NCI-H774 (cell line): ENCODE measurements at regions not wholly inside any gene's neighbourhood (a gene's known extent, or its start where the extent isn't known, plus 50 kb on each side); places are given as distances from the start of the nearest gene placed in this dataset.

Source experiments
- DNase-seq: peaks from one replicate; lab custom pipeline; 2025; lab: John Stamatoyannopoulos, UW

DNA sequence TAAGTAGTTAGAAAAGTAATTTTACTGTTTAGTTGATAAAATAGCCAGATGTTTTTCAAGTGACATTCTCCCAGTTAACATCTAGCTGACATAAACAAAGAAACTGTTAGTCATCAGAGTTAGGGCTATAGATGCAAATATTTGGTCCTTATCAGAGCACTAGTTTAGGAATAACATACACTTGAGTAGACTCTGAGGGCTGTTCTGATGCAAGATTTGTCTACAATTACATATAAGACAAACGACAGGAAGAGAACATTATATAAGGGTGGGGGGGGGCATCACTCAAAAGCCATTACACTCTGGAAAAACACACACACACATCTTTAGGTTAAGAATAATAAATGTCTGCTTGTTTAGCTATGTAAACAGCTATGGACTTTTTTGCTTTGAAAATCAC lies 554.4 kb upstream of the LRRTM1 start:
- DNase-seq, result no peak

DNA sequence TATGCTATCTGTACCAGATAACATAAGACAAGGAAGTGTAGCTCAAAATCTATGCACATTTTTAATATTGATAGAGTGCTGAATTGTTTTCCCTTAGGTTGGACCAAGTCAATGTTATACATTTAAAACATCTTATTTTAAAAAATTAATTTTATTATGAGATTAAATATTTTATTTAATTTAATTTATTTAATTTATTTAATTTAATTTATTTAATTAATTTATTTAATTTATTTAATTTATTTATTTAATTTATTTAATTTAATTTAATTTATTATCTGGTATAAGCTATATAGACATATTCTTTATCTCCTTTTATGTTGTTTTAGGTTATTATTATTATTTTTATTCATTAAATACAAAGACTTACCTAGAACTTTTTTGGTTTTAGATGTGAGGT lies 551.7 kb upstream of the LRRTM1 start:
- DNase-seq, result no peak

DNA sequence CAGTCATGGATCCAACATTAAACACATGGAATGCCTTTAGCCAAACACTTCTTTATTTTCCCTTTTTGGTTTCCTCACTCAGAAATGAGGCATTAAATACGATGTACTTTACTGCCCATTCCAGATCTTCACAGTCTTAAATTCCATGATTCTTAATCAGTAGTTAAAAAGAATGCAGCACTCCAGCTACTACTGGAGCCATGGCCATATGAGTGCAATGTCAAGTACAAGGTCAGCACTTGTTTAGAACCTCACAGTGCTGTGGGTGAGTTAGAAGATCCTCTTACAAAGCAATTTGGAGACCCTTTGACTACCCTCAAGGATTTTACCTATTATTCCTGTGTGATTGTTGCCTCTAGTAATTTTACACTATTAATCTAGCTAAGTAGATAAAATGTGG lies 550.3 kb upstream of the LRRTM1 start:
- DNase-seq, result no peak

DNA sequence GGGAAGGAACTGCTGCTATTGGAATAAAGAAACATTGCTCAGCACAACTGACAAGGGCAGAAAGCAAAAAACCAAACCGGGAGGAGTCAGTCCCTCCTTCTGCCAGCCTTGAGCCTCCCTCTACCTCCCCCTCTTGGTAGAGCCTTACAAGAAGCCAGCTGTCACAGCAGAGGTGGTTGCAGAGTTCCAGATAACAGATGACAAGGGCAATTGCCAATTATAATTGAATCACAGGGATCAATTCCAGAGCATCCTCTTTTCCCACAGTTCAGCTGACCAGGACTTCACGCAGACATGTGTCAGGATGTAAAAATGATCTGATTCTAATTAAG lies 548.2 kb upstream of the LRRTM1 start:
- DNase-seq, result no peak

DNA sequence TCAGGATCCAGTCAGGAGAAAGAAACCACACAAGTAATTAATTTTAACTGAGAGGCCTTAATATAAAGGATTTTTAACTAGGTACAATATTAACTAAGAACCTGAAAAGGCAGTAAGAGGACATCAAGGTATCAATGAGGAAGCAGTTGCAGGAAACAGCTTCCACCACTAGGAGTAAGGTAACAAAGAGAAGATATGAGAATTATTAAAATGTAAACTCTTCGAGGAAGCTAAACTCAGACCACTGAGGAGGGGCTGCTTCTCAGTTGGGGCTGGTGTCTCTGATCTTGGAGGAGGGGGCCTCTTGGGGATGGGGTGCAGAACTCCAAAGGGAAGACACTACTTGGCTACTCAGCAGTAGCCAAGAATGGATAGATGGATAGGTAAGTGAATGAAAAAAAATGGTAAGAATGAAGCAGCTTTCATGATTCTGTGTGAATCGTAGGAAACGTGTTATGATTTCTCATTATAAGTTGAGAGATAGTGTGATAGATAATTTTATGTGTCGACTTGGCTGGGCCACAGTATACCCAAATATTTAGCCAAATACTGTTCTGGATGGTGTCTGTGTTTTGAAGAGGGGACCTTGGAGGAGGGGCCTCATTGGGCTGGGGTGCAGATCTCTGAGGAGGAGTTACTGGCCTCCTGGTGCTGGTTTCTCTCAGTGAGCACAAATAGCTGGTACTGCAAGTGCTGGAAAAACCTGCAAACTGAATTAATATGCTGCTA lies 547.7 kb upstream of the LRRTM1 start:
- DNase-seq, result no peak

DNA sequence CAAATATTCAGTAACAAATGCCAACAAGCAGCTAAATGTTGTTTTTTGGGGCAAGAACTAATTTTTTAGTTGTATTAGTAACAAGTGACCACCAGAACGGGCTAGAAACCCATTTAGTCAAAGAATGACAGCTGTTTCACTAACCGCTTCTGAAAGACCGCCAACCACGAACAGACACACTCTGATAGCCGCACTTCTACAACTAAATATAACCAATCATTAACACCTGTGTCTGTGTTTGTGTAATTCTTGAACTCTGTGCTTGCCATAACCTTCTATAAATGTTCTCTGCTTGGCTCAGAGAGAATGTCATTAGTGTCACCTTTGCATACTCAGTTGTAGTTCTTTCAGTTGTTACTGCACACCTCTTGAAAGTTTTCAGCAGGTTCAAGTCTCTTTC lies 526.3 kb upstream of the LRRTM1 start:
- no peak for DNase-seq

DNA sequence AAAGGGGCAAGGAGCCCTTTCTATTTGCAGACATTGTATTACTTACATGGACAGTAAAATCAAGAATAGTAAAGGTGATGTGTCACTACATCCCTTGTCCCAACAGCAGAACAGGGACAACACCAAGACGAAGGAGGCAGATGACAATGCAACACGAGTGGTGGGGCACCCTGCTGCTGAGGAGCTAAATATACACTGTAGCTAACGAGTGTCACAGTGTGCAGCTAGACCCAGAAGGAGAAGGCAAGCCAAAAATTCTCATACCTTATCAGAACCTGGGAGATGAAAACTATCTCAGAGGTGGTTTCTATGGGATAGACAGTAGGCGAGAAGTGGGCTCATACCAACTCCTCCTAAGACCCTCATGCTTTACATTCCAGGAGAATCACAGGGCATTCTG lies 518.4 kb upstream of the LRRTM1 start:
- no peak for DNase-seq

DNA sequence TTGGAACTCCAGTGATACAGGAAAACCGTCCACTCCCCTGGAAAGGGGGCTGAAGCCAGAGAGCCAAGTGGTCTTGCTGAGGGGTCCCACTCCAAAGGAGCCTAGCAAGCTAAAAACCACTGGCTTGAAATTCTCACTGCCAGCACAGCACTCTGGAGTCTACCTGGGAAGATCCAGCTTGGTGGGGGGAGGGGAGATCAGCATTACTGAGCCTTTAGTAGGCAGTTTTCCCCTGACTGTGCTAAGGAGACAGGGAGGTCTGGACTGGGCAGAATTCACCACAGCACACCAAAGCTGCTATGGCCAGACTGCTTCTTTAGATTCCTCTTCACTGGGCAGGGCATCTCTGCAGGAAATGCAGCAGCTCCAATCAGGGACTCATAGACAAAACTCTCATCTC lies 510.7 kb upstream of the LRRTM1 start:
- no peak for DNase-seq

DNA sequence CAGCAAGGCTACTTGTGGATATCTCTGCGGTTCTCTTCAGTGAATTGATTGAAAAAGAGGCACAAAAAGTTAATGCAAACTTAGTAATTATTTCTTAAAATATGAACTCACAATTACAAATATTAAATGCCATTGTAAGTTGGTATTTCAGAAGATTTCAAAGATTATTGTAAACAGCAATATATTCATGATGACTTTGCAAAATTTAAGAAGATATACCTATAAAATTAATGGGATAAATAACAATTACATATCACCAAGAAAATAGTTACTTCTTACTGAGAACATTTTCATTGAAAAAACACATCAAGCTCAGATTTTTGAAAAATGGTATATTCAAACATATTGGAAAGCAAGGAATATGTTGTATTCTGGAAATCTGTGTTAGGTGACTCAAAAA lies 482.0 kb upstream of the LRRTM1 start:
- no peak for DNase-seq

DNA sequence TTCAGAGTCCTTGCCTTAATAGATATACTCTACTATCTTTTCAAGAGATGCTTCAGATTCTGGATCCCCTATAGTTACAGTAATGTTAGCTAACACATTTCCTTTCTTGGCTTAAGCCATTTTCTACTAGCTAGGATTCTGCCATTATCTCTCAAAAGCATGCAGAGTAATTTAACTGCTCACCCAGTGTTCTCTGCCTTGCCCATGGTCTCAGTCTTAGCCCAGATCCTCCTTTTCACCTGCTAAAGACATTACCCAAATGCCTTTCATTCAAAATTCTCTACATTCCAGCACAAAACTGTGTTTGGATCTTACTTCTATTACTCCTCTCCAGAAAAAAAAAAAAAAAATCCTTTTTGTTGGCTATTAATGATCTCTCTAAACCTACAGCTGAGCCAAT lies 474.2 kb upstream of the LRRTM1 start:
- no peak for DNase-seq

DNA sequence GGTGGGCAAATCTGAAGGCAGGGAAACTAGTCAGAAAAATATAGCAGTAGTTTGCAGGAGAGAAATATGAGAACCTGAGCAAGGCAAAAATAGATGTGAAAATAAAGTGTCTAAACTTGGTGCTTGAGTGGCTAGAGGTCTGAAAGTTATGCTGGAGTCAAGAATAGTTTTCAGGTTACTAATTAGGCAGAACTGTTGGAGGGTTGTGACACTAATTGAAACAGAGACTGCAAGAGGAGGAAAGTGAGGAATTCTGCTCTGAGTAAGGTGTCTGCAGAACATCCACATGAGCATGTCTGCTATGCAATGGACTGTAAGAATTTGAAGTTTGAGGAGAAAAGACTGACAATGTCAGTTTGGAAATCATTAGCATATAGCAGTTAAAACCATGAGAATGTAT lies 444.0 kb upstream of the LRRTM1 start:
- no peak for DNase-seq

DNA sequence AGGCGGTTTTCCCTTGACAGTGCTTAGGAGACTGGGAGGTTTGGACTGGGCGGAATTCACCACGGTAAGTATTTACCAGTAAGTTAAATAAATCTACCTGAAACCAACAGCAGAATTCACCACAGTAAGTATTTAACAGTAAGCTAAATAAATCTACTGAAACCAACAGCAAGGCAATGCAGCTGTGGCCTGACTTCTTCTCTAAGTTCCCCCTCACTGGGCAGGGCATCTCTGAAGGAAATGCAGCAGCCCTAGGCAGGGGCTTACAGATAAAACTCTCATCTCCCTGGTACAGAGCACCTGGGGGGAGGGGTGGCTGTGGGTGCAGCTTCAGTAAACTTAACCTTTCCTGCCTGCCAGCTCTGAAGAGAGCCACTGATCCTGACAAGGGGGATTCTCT lies 432.5 kb upstream of the LRRTM1 start:
- no peak for DNase-seq

DNA sequence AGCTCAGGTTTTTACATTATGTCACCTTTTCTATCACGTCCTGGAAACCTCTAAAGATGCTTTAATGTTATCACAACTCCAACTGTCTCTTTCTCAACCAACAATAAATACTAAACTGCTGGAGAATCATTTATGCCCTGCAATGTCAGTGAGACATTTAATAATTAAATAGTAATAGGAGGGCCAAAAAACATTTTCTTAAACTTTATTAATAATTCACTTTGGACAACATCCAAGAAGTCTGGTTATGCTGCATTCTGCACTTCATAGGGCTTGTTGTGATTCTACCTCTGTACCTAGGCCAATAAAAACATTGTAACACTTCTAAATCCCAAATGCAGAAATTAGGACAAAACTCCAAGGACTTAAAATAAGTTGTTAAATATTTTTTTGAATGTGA lies 420.4 kb upstream of the LRRTM1 start:
- no peak for DNase-seq

DNA sequence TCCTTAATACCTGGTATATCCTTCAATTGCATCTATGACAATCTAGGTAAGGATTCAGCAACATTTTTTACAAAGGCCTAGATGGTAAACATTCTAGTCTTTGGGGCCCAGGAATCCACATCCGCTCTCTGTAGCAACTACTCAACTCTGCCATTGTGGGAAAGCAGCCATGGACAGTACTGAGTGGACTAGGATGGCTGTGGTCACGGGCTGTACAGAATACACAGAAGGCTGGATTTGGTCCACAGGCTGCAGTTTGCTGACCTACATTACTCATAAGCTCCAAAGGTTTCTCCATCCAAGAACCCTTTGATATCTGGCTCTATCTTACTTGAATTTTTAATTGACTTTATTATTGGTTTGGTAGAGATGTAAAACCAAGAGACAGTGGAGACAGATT lies 418.3 kb upstream of the LRRTM1 start:
- no peak for DNase-seq

DNA sequence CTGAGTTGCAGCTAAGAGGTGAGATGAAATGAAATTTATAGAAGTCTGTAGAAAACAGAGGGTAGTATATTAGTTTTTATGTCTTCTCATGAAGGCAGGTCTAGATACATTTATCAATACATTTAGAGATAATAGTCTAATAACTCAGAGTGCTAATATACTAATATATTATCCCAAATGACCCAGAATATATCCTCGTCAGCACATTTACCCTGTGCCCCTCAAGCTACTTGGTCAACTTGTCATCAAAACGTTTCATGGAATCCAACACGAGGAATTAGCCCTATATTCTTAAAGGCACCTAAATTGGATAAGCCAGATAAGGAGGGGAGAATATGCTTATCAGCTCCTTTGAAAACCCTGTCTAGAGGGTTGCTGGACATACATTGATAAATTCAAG lies 415.1 kb upstream of the LRRTM1 start:
- DNase-seq, result no peak

DNA sequence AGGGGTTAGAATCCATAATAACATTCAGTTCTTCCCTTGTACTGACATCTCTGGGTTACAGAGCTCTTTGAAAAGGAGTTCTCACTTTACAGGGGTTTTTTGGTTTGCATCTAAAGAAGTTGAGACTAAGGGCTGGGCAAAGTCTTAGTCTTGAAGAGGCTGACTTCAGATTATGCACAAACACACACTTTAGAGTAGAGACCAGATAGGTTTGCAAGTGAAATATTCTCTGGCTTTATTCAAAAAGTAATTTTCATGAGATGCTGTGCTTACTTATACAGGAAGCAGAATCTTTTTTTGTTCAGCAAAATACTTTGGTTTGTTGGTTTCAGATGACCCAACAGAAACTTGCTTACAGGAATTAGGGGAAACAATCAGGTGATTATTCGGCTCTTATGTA lies 410.9 kb upstream of the LRRTM1 start:
- no peak for DNase-seq

DNA sequence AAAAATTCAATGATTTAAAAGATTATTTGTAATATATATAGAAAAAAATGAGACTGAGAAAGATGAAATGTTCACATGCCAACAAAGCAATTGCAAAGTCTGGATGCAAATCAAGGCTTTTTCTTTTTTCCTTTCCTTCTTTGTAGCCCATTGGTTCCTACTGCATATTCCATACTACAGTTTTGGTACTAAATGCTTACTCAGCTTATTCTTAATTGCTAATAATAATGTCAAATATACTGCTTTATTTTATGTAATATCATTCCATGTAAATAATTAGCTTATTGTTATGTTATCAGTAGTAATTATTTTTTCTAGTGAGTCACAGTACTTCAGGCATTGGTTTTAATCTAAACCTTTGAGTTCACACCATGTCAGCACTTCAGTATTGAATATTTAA lies 407.4 kb upstream of the LRRTM1 start:
- no peak for DNase-seq

DNA sequence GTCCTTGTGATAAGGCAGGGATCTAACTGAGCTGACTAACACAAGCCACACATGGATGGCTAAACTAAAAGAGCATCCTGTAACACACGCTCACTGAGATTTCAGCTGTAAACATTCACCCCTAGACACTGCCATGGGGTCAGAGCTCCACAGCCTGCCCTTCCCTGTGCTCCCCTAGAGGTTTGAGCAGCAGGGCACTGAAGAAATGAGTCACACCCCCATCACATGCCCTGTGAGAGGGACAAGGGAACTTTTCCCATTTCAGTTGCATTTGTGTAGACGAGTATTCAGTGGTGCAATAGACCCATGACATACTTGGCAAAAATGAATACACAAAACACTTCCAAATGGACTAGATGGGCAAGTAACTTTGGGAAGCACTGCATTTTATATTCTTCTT lies 402.4 kb upstream of the LRRTM1 start:
- DNase-seq, result no peak

DNA sequence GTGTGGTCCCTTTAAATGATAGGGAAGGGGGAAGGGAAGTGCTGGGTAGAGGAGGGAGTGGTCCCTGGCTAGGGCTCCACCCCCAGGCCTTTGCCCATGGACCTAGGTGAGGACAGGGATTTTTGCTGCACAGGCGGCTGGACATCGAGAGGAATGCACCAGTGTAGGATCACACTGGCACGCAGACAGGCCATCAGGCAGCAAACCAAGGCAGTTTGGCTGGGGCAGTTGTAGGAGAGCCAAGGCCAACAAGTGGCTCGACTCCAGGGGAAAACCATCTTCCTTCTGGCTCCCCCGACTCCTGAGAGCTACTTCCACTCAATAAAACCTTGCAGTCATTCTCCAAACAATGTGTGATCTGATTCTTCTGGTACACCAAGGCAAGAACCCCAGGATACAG lies 402.0 kb upstream of the LRRTM1 start:
- DNase-seq, result no peak

DNA sequence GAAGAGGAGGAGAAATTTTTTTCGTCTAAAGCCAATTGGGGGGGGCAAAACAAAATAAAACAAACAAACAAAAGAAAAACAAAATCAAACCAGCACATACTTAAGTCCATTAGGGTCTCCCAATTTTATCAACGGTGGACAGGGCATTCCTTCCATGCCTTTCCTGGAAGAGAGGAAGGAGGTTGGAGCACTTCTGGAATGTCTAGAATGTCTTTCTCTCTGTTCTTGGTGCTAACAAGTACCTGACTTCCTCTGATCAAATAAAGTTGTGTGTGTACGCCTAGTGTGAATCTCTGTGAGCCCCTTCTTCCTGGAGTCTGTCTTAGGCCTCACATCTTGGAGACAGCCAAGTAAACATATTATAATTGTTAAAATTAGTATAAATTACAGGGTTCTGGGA lies 399.0 kb upstream of the LRRTM1 start:
- DNase-seq, result no peak

DNA sequence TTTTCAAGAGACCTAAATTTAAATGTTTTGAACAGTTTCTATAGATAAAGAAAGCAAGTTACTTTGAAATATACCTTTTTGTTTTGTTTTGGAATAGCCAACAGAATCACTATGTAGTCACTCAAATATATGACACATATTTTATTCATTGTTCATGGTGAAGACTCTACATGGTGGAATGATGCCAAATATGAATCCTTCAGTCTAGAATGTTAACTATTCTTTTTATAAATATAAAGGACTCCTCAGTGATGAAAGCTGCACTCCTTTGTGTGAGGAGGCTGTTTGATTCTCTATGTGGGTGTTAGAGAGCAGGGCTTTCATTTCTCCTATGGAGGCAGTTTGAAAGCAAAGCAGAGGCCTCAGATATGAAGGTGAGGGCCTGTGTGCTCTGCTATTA lies 396.4 kb upstream of the LRRTM1 start:
- no peak for DNase-seq
